ENCODE measurements at regions not wholly inside any gene's neighbourhood (a gene's known extent, or its start where the extent isn't known, plus 50 kb on each side); places are given as distances from the start of the nearest gene placed in this dataset.

- intact Hi-C loops (cut with DNase I) = no loop called here
These were observed 196.4 kb upstream of the HES1 start for GRCh38 chr3:193939527-193939926.

DNA sequence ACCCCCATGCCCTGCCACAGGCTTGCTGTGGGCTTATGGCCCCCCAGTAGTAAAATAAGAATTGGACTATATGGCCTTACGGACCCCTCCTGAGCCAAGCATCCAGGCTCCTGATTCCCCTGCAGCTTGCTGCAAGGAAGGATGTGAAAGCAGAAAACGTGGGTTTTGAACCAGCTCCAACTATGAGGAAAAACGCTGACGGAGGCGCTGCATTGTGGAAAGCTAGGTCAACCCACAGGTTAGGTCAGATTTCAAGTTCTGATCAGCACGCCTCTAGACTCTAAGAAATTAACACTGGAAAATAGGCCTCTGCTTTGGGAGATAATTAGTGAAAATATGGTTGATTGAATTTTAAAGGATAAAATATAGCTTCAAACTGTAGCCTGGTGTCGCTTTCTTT is 195.4 kb upstream of the HES1 start:
- intact Hi-C loops (cut with DNase I) = no loop called here
- no peak for DNase-seq (ENCODE audit: low spot score)

More at GRCh38 chr3:193939527-193939926, 196.4 kb upstream of the HES1 start:
- no peak for DNase-seq (ENCODE audit: low spot score)

DNA sequence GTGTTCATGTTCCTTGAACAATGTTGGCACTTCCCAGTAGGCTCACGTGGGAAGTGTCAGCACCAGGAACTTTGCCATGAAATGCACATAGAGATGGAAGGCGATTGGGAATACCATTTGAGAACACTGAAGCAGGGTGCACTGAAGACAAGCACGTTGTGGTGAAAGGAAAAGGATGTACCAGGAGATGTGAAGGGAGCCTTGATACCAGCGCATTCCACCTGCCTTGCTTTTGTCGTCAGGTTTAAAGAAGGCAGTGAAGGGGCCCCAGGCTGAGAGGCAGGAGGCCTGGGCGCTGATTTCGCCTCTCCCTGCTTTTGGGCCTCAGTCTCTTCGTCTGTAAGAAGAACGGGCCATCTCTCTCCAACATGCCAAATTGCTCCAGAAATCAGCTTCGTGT is 194.5 kb upstream of the HES1 start:
- intact Hi-C loops (cut with DNase I) = no loop called here

GRCh38 chr3:193942516-193943055 is 193.4 kb upstream of the HES1 start:
- no peak for DNase-seq (ENCODE audit: low spot score)
- intact Hi-C loops (cut with DNase I) = no loop called here

More for the DNA sequence above, 194.5 kb upstream of the HES1 start:
- DNase-seq (ENCODE audit: low spot score) = no peak

GRCh38 chr3:193943200-193943599 is 192.7 kb upstream of the HES1 start:
- intact Hi-C loops (cut with DNase I) = no loop called here
- no peak for DNase-seq (ENCODE audit: low spot score)

DNA sequence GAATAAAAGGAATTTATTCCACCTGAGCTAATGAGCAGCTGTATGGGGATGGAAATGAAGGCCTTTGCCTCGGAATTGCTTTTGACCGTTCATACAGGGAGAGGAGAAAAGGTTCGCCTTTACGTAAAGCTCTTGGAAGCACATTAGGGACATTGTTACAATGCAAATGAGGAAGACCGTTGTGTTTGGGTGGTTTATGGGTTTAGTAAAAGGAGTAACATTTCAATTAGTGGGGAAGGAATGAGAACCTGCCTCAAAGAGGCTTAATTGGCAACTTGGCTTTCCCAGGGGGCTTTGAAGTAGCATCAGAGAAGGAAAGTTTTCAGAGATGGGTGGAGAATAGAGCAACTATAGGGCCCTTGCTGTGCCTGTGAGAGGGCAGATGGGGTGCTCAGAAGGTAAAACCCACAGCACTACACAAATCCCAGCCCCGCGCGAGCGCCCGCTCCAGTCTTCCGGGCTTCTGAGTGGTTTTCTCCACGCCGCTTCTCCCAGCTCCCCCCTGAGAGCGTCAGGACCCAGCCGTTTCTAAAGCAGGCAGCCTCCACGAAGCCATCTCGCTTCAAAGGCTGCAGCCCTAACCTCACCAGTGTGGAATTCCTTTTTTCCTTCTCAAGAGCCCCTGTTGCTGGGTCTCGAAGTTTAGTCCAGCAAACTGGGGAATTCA is 192.0 kb upstream of the HES1 start:
- intact Hi-C loops (cut with DNase I) = no loop called here
- no peak for DNase-seq (ENCODE audit: low spot score)

- no peak for DNase-seq (ENCODE audit: low spot score)
- intact Hi-C loops (cut with DNase I) = no loop called here
These were observed 191.4 kb upstream of the HES1 start for GRCh38 chr3:193944518-193944884.

DNA sequence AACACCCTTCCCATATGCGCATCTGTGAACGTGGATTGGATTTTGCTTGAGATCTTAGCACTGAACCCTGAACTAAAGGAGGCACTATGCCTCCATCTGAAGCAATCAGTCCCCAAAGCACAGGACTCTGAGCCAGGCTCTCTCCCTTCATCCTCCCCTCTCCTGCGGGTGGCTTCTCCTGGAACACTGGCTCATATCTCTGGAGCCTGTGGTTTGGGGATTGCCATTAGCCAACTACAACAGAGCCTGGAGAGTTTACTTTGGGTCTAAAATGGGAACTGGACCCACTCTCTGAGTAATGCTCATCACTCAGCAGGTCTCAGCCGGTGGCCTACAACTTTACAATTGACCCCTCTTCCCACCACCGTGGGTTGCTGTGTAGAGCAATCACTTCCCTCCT is 190.8 kb upstream of the HES1 start:
- intact Hi-C loops (cut with DNase I) = no loop called here
- DNase-seq (ENCODE audit: low spot score) = no peak

- no peak for DNase-seq (ENCODE audit: low spot score)
- intact Hi-C loops (cut with DNase I) = no loop called here
These were observed 189.0 kb upstream of the HES1 start for GRCh38 chr3:193946945-193947344.

DNA sequence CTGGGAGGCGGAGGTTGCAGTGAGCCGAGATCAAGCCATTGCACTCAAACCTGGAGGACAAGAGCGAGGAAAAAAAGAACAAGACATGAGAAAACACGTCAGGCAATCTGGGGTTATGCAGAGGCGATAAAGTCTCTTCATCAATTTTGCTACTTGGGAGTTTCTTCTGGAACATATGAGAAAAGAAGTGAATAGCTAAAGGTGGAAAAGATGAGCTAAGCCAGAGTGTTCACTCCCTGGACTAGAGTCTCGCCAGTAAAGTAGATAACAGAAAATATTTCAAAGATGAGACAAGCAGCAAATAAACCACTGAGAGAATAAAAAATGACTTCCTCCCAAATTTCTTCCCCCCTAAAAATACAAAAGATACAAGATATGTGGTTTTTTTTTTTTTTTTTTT is 188.4 kb upstream of the HES1 start:
- intact Hi-C loops (cut with DNase I) = no loop called here
- no peak for DNase-seq (ENCODE audit: low spot score)

- no peak for DNase-seq (ENCODE audit: low spot score)
- intact Hi-C loops (cut with DNase I) = no loop called here
These were observed 187.5 kb upstream of the HES1 start for GRCh38 chr3:193948459-193948858.

GRCh38 chr3:193951859-193952258 is 184.1 kb upstream of the HES1 start:
- intact Hi-C loops (cut with DNase I) = no loop called here
- DNase-seq (ENCODE audit: low spot score) = no peak

- intact Hi-C loops (cut with DNase I) = no loop called here
- no peak for DNase-seq (ENCODE audit: low spot score)
These were observed 181.2 kb upstream of the HES1 start for GRCh38 chr3:193954752-193955151.

GRCh38 chr3:193955719-193956118 is 180.2 kb upstream of the HES1 start:
- DNase-seq (ENCODE audit: low spot score) = no peak
- intact Hi-C loops (cut with DNase I) = no loop called here

DNA sequence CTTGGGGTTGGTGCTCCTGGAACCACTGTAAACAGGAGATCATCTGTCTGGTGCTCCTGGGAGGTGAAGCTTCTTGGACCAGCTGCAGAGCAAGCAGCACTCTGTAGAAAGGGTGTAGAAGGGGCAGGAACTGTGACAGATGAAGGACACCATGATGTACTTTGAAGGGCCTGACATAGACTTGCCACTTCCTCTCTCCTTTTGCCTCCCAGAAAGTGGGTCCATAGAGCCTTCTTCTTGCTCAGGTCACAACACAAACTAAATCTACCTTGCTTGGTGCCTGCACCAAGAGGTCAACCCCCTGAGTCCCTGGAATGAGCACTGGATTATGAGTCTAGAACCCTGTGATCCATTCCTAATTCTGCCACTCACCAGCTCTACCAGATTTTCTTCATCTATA is 176.1 kb upstream of the HES1 start:
- intact Hi-C loops (cut with DNase I) = no loop called here
- DNase-seq (ENCODE audit: low spot score) = no peak

GRCh38 chr3:193960487-193961274 is 175.3 kb upstream of the HES1 start:
- DNase-seq (ENCODE audit: low spot score) = no peak
- intact Hi-C loops (cut with DNase I) = no loop called here

DNA sequence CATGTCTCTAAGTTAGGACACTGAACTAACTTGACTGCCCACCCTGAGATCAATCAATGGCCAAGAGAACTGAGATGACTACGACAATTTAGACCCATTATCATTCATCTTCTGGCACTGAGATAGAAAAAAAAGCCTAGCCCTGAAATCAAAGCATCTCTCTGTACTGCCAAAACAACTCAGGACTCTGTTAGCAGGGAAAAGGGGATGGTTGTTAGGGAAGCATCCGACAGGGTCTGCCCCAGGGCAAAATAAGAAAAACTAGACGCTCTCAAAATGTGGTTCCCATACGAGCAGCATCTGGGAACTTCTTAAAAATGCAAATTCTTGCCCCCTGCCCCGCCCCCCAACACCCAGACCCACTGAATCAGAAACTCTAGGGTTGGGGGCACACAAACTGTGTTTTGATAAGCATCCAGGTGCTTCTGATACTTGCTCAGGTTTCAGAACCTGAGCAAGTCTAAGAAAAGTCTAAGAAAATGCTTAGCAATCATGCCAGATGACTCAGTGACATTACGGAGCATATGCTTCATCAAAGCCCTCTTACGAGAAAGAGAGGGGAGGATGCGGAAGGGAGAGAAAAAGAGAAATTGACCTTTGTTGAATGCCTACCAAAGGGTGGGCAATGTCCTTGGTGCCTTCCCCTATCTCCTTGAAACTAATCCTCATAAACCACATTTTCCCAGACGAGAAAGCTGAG is 172.8 kb upstream of the HES1 start:
- no peak for DNase-seq (ENCODE audit: low spot score)
- intact Hi-C loops (cut with DNase I) = no loop called here

- intact Hi-C loops (cut with DNase I) = no loop called here
- DNase-seq (ENCODE audit: low spot score) = no peak
These were observed 172.0 kb upstream of the HES1 start for GRCh38 chr3:193963808-193964516.

DNA sequence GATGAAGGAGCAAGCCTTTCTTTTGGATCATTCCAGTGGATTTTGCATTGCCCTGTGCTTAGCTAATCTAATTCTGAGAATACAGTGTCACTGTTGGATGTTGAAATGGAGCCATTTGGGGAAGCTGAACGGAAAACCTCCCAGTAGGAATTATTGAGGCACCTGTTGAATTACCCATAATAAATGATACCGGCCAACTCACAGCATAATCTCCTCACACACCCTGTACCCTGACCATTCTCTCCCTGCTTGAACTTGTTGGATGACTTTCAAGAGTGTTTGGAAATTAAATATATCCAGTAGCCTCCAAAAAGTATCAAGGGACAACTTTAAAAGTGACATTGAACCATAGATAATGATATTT is 171.4 kb upstream of the HES1 start:
- DNase-seq (ENCODE audit: low spot score) = no peak
- intact Hi-C loops (cut with DNase I) = no loop called here

DNA sequence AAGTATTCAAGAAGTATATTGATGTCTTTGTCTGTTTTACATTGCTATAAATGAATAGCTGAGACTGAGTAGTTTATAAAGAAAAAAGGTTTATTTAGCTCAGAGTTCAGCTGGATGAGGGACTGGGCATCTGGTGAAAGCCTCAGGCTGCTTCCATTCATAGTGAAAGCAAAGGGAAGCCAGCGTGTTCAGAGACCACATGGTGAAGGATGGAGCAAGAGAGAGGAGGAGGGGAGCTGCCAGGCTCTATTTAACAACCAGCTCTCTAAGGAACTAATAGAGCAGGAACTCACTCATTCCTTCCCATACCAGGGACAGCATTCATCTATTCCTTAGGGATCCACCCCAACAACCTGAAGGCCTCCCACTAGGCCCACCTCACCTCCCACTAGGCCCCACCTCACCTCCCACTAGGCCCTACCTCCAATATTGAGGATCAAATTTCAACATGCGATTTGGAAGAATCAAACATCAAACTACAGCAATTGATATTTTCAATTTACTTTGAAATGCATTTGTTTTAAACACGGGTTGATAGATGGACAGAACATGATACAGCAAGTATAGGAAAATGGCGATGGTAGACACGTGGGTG is 167.5 kb upstream of the HES1 start:
- intact Hi-C loops (cut with DNase I) = no loop called here
- no peak for DNase-seq (ENCODE audit: low spot score)
